Osteoblast (primary cell): ENCODE measurements at regions not wholly inside any gene's neighbourhood (a gene's known extent, or its start where the extent isn't known, plus 50 kb on each side); places are given as distances from the start of the nearest gene placed in this dataset.
A peak's percentile ranks its signal among the peaks of the same experiment; 100 is the strongest.

ENCODE experiments used
- DNase-seq: peaks from one replicate; pipeline ENCODE4 v3.0.0; 2011; ENCODE audit warnings: low spot score, mixed read lengths; ENCODE audit not compliant: insufficient read length; ENCODE audit errors: missing footprints
- H2AFZ ChIP-seq: 2 replicates; pipeline ENCODE4 v1.6.0; 2011; ENCODE audit warnings: mild to moderate bottlenecking, low read length
- H3K27ac ChIP-seq: 2 replicates; pipeline ENCODE4 v1.5.1; 2011; ENCODE audit warnings: mild to moderate bottlenecking, low read depth, low read length, moderate library complexity
- H3K27me3 ChIP-seq: 2 replicates; pipeline ENCODE4 v1.6.0; 2012; ENCODE audit warnings: mild to moderate bottlenecking, control low read depth, inconsistent platforms, low read length, moderate library complexity; ENCODE audit not compliant: insufficient read depth
- H3K36me3 ChIP-seq: 2 replicates; pipeline ENCODE4 v1.5.1; 2011; ENCODE audit warnings: mild to moderate bottlenecking, low read length, control low read depth, moderate library complexity; ENCODE audit not compliant: insufficient read depth
- H3K4me1 ChIP-seq: 2 replicates; pipeline ENCODE4 v1.5.1; 2011; ENCODE audit warnings: mild to moderate bottlenecking, low read length, control low read depth, moderate library complexity; ENCODE audit not compliant: insufficient read depth
- H3K4me2 ChIP-seq: 2 replicates; pipeline ENCODE4 v1.6.0; 2011; ENCODE audit warnings: mild to moderate bottlenecking, low read length; ENCODE audit not compliant: insufficient read depth
- H3K4me3 ChIP-seq: fragments of 200-600 bp; sonication (generic); 3 replicates; pipeline ENCODE4 v1.5.1; 2012; ENCODE audit warnings: mild to moderate bottlenecking, low read length, inconsistent platforms; ENCODE audit not compliant: insufficient read depth
- H3K79me2 ChIP-seq: 2 replicates; pipeline ENCODE4 v1.6.0; 2012; ENCODE audit warnings: mild to moderate bottlenecking, low read length, control low read depth, inconsistent platforms; ENCODE audit not compliant: insufficient read depth
- H3K9me3 ChIP-seq: 2 replicates; pipeline ENCODE4 v1.5.1; 2011; ENCODE audit warnings: low read depth, low read length, control low read depth
- H4K20me1 ChIP-seq: 2 replicates; pipeline ENCODE4 v1.6.0; 2012; ENCODE audit warnings: mild to moderate bottlenecking, low read length, control low read depth; ENCODE audit not compliant: insufficient read depth
- CTCF ChIP-seq: IDR thresholded peaks from 2 replicates; pipeline ENCODE4 v1.5.1; 2011; ENCODE audit warnings: mild to moderate bottlenecking, low read depth, low read length, moderate library complexity; ENCODE audit errors: extremely low read depth

- Histone ChIP-seq H3K27ac (no peak overlapping the region), H4K20me1 (no peaks in the 10 kb centered on the region), H3K4me3 (no peak overlapping the region), H3K36me3 (no peaks in the 10 kb centered on the region), H3K4me2 (no peak overlapping the region), H2AFZ (no peak overlapping the region), H3K9me3 (peaks cover 1% of the 10 kb centered on the region), H3K79me2 (no peaks in the 10 kb centered on the region), H3K4me1 (no peaks in the 10 kb centered on the region), H3K27me3 (no peaks in the 10 kb centered on the region)
- DNase-seq = no peak
- no peak for TF ChIP-seq CTCF
Measured at GRCh38 chr2:155266583-155266982, 568.1 kb downstream of the KCNJ3 start.

- no peak for TF ChIP-seq CTCF
- H3K27me3 ChIP-seq = no peaks in the 10 kb centered on the region
- no peak overlapping the region for H3K27ac ChIP-seq
- H3K4me1 ChIP-seq = no peaks in the 10 kb centered on the region
- H3K36me3 ChIP-seq = no peaks in the 10 kb centered on the region
- H3K9me3 ChIP-seq = peaks cover 1% of the 10 kb centered on the region
- H2AFZ ChIP-seq = no peak overlapping the region
- no peak overlapping the region for H3K4me3 ChIP-seq
- H4K20me1 ChIP-seq = no peaks in the 10 kb centered on the region
- DNase-seq = peak; percentile 8
- no peak overlapping the region for H3K4me2 ChIP-seq
- no peaks in the 10 kb centered on the region for H3K79me2 ChIP-seq
Measured at GRCh38 chr2:155266109-155266508, 567.6 kb downstream of the KCNJ3 start.

- Histone ChIP-seq H3K27ac (no peak overlapping the region), H2AFZ (no peak overlapping the region), H3K79me2 (no peaks in the 10 kb centered on the region), H3K4me2 (no peak overlapping the region), H3K27me3 (no peaks in the 10 kb centered on the region), H3K4me1 (no peaks in the 10 kb centered on the region), H3K4me3 (no peak overlapping the region), H3K36me3 (no peaks in the 10 kb centered on the region), H3K9me3 (no peaks in the 10 kb centered on the region), H4K20me1 (no peaks in the 10 kb centered on the region)
- DNase-seq = no peak
- TF ChIP-seq CTCF = no peak
Measured at GRCh38 chr2:155256803-155257202, 558.3 kb downstream of the KCNJ3 start.

- Histone ChIP-seq H3K27me3 (no peaks in the 10 kb centered on the region), H3K27ac (no peak overlapping the region), H3K79me2 (no peaks in the 10 kb centered on the region), H2AFZ (no peak overlapping the region), H3K36me3 (no peaks in the 10 kb centered on the region), H4K20me1 (no peaks in the 10 kb centered on the region), H3K4me3 (no peak overlapping the region), H3K9me3 (no peaks in the 10 kb centered on the region), H3K4me1 (no peaks in the 10 kb centered on the region), H3K4me2 (no peak overlapping the region)
- DNase-seq = no peak
- TF ChIP-seq CTCF = no peak
Measured at GRCh38 chr2:155250800-155251199, 552.3 kb downstream of the KCNJ3 start.
